Activated T-cell treated with anti-CD3 and anti-CD28 coated beads, Interleukin-2, amount 50 U/mL, for 1 hour (primary cell): ENCODE measurements at regions not wholly inside any gene's neighbourhood (a gene's known extent, or its start where the extent isn't known, plus 50 kb on each side); places are given as distances from the start of the nearest gene placed in this dataset.
"Not testable (repeated sequence)": the region's sequence is repeated elsewhere in the genome, so short reads cannot be mapped to it uniquely, and the experiment has no call there.

Experiments used
- DNase-seq: peaks from one replicate; pipeline ENCODE4 v3.0.0-alpha.2; 2020

GRCh38 chr10:123380491-123381085 is 226.4 kb downstream of the BUB3 start:
- DNase-seq = no peak

- DNase-seq = no peak
These were observed 227.0 kb downstream of the BUB3 start for GRCh38 chr10:123381224-123381623.

GRCh38 chr10:123382491-123382890 is 228.3 kb downstream of the BUB3 start:
- no peak for DNase-seq

- DNase-seq = no peak
These were observed 231.4 kb downstream of the BUB3 start for GRCh38 chr10:123385508-123386080.

- DNase-seq = no peak
These were observed 235.3 kb downstream of the BUB3 start for GRCh38 chr10:123389520-123389919.

- no peak for DNase-seq
These were observed 236.1 kb downstream of the BUB3 start for GRCh38 chr10:123390332-123390731.

GRCh38 chr10:123390874-123391273 is 236.7 kb downstream of the BUB3 start:
- DNase-seq = no peak

- no peak for DNase-seq
These were observed 237.2 kb downstream of the BUB3 start for GRCh38 chr10:123391275-123392028.

- DNase-seq = no peak
These were observed 238.2 kb downstream of the BUB3 start for GRCh38 chr10:123392182-123392963.

- DNase-seq = no peak
These were observed 239.0 kb downstream of the BUB3 start for GRCh38 chr10:123393170-123393569.

- DNase-seq = no peak
These were observed 240.2 kb downstream of the BUB3 start for GRCh38 chr10:123394382-123394781.

GRCh38 chr10:123395234-123395633 is 241.0 kb downstream of the BUB3 start:
- not testable (repeated sequence) for DNase-seq

GRCh38 chr10:123395906-123396305 is 241.7 kb downstream of the BUB3 start:
- DNase-seq = no peak

GRCh38 chr10:123398180-123398591 is 244.0 kb downstream of the BUB3 start:
- DNase-seq = no peak

- DNase-seq = no peak
These were observed 244.6 kb downstream of the BUB3 start for GRCh38 chr10:123398756-123399155.

- no peak for DNase-seq
These were observed 245.2 kb downstream of the BUB3 start for GRCh38 chr10:123399276-123399839.

- no peak for DNase-seq
These were observed 247.8 kb downstream of the BUB3 start for GRCh38 chr10:123402021-123402420.

- DNase-seq = no peak
These were observed 248.5 kb downstream of the BUB3 start for GRCh38 chr10:123402656-123403055.

GRCh38 chr10:123404357-123404756 is 250.2 kb downstream of the BUB3 start:
- no peak for DNase-seq

GRCh38 chr10:123408660-123409059 is 254.5 kb downstream of the BUB3 start:
- DNase-seq = no peak

GRCh38 chr10:123409426-123409825 is 255.2 kb downstream of the BUB3 start:
- DNase-seq = no peak

GRCh38 chr10:123409884-123410283 is 255.7 kb downstream of the BUB3 start:
- no peak for DNase-seq

GRCh38 chr10:123413353-123413752 is 252.8 kb upstream of the GPR26 start:
- DNase-seq = no peak
